Astrocyte of the cerebellum (primary cell): ENCODE measurements at regions not wholly inside any gene's neighbourhood (a gene's known extent, or its start where the extent isn't known, plus 50 kb on each side); places are given as distances from the start of the nearest gene placed in this dataset.
A peak's percentile ranks its signal among the peaks of the same experiment; 100 is the strongest.

ENCODE experiments used
- DNase-seq: peaks from one replicate; pipeline ENCODE4 v3.0.0-alpha.2; 2011; ENCODE audit warnings: low read depth
- H3K4me3 ChIP-seq: 2 replicates; pipeline ENCODE4 v1.5.1; 2011; ENCODE audit warnings: mild to moderate bottlenecking, low read depth, low read length, moderate library complexity
- in situ Hi-C: cut with HindIII; loops from 2 replicates; pipeline ENCODE4 v1.10.0; 2017; ENCODE audit warnings: low sequenced_read_pairs
- TF ChIP-seq, protein P1 (sequence below): IDR thresholded peaks from 2 replicates; pipeline ENCODE4 v1.5.1; 2012; ENCODE audit warnings: low read length, low read depth, moderate library complexity, mild to moderate bottlenecking; ENCODE audit errors: missing control alignments

DNA sequence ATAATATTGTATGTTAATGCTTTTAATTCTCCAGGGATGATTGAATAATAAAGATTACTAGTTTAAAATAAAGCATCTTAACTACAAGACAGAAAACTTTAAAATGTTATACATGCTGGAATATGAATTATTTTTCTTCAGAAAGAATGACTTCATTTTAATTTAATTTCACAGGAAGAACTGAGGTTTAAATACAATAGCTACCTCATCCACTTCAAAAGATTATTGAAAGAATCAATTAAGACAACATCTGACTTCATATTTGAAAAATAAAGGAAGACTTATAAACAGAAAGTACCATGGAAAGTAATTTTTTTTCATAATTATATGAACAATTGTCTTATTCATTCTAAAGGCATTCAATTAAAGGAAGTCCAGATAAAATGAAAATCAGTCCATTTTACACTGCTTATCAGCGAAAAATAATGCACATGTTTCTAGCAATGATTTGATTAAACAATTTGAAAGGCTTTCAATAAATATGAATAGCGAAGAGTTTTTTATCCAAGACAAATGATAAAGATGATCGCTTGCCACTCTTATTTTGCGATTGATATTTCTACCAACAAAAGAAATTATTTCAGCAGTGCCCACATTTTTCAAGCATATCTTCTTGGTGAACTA, 368.5 kb upstream of the OPRM1 start:
- TF ChIP-seq, protein P1, sequence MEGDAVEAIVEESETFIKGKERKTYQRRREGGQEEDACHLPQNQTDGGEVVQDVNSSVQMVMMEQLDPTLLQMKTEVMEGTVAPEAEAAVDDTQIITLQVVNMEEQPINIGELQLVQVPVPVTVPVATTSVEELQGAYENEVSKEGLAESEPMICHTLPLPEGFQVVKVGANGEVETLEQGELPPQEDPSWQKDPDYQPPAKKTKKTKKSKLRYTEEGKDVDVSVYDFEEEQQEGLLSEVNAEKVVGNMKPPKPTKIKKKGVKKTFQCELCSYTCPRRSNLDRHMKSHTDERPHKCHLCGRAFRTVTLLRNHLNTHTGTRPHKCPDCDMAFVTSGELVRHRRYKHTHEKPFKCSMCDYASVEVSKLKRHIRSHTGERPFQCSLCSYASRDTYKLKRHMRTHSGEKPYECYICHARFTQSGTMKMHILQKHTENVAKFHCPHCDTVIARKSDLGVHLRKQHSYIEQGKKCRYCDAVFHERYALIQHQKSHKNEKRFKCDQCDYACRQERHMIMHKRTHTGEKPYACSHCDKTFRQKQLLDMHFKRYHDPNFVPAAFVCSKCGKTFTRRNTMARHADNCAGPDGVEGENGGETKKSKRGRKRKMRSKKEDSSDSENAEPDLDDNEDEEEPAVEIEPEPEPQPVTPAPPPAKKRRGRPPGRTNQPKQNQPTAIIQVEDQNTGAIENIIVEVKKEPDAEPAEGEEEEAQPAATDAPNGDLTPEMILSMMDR, result no peak
- H3K4me3 ChIP-seq, result no peak overlapping the region
- no peak for DNase-seq
- in situ Hi-C loops, result no loop called here

DNA sequence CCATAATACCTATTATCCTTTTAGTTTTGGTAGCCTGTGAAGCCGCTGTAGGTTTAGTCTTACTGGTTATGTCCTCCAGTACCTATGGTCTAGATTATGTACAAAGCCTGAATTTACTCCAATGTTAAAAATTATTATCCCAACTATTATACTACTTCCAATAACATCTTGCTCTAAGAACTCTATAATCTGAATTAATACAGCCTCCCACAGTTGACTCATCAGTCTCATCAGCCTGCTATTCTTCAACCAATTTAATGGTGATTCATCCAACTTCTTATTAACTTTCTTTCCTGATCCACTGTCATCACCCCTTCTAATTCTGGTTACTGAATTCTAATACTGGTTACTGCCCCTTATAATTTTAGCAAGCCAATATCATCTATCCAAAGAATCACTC, 370.3 kb upstream of the OPRM1 start:
- no peak overlapping the region for H3K4me3 ChIP-seq
- in situ Hi-C loops, result no loop called here
- TF ChIP-seq, protein P1, result no peak
- no peak for DNase-seq

DNA sequence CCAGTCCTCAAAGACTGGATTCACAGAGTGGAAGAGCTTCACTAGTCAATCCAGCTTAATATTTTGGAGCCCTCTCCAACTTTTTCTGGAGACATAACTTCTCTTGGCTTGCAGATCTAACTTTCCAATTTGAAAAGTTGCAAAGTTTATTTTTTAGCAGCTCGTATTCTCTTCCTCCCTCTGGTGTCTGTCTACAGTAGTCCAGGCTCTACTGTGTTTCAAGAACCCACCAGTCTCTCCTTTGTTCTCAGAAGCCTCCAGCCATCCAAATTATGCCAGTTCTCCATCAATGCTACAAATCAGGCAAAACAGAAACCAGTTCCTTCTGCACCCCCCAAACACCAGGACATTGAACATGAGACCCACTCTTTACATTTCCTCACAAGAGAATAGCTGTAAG, 376.1 kb upstream of the OPRM1 start:
- in situ Hi-C loops, result no loop called here
- DNase-seq, result no peak
- TF ChIP-seq, protein P1, result peak; percentile 11

DNA sequence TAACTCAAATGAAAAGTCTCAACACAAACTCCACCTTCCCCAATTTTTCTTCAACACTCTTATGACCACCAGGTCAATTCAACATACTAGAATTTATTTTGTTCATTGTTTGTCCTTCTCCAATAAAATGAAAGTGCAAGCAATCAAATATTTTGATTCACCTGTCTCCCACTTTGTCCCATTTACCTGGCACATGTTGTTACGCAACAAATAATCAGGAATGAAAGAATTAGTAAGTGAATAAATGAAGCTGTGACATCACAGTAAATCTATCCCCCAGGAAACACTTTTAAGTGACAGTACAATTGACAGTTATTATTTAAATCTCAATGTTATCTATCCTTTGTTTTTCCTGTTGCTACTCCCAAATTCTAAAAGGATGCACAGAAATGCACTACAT, 393.7 kb upstream of the OPRM1 start:
- TF ChIP-seq, protein P1, result no peak
- no peak for DNase-seq
- H3K4me3 ChIP-seq, result no peak overlapping the region
- in situ Hi-C loops, result no loop called here

More for the DNA sequence above, 376.1 kb upstream of the OPRM1 start:
- no peak overlapping the region for H3K4me3 ChIP-seq

DNA sequence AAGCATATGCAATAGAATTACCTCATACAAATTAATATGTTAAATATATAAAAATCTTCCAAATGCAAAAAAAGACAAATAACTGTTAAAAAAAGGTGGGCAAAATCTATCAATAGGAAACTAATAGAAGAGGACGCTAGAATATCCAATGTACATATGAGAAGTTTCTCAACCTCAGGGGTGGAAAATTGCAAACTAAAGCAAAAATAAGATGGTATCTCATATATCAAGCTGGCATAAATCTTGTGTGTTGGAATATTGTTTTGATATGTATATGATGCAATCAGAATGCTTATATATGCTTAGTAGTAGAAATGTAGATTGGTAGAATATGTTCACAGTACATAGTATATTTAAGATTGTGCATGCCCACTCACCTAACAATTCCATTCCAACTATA, 395.0 kb upstream of the OPRM1 start:
- TF ChIP-seq, protein P1, result no peak
- in situ Hi-C loops, result no loop called here
- H3K4me3 ChIP-seq, result no peak overlapping the region
- DNase-seq, result no peak

DNA sequence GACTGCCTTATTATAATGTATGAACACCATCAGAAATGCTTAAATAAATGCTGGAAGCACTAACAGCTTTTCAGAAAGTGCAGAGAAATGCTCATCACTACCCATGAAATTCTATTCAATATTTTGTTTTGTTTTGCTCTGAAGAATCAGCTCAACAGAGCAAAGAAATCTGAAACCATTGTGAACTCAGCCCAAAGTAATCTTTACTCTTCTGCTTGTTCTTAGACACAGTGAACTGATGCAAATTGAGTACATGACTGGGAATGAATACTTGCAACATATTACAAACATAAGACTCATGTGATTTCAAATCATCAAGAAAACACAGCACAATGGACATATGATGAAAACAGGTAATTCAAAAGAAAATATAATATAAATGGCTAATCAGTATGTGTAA, 404.6 kb upstream of the OPRM1 start:
- DNase-seq, result no peak

More for the DNA sequence above, 404.6 kb upstream of the OPRM1 start:
- H3K4me3 ChIP-seq, result no peak overlapping the region
- in situ Hi-C loops, result no loop called here
- TF ChIP-seq, protein P1, result no peak
